K562 (cell line): ENCODE measurements at regions not wholly inside any gene's neighbourhood (a gene's known extent, or its start where the extent isn't known, plus 50 kb on each side); places are given as distances from the start of the nearest gene placed in this dataset.
"Not testable (repeated sequence)": the region's sequence is repeated elsewhere in the genome, so short reads cannot be mapped to it uniquely, and the experiment has no call there.

Experiments used
- ATAC-seq: fragments of 200-7000 bp; cut with Tn5 transposase; 3 replicates; pipeline ENCODE4 v1.9.1; 2020; ENCODE audit warnings: moderate library complexity
- BruUV-seq: library from RNA; stranded (reverse); fragments of 400-500 nt; replicated peaks from 2 replicates; lab custom pipeline; 2021; lab: Mats Ljungman, UMichigan
- CTCF ChIA-PET: fragments of 300-600 bp; formaldehyde crosslinking; extraction: SDS; loops from one replicate; lab custom pipeline; 2021; ENCODE audit warnings: low intra/inter-chr PET ratio; lab: Yijun Ruan, JAX
- POLR2A ChIA-PET: fragments of 300-600, 350-650 bp; sonication (Branson Sonifier 250); formaldehyde crosslinking; extraction: SDS; loops from one replicate; lab custom pipeline; 2021; ENCODE audit warnings: antibody characterized with exemption, inconsistent platforms; lab: Yijun Ruan, JAX
- DNase-seq, 4 experiments: peaks; one replicate each; pipeline versions ENCODE4 v3.0.0 to v3.0.0-alpha.2; 2011 to 2018; ENCODE audit warnings: low spot score in 3 of 4, mixed read lengths in 3 of 4; ENCODE audit errors: extremely low read depth in 1 of 4
- FAIRE-seq: peaks from 2 replicates; lab custom pipeline; 2011; peaks lifted over from hg19 to GRCh38; lab: Jason Lieb, UNC
- H2AFZ ChIP-seq: 2 replicates; pipeline ENCODE4 v1.6.0; 2011; ENCODE audit warnings: low read depth, low read length, control low read depth, inconsistent platforms
- H3K27ac ChIP-seq: fragments of 200-600 bp; 3 replicates; pipeline ENCODE4 v1.8.0; 2011; ENCODE audit warnings: low read depth, mild to moderate bottlenecking, control low read depth, inconsistent platforms, low read length, moderate library complexity, mixed read lengths; ENCODE audit errors: extremely low read depth
- H3K27me3 ChIP-seq, 2 experiments: fragments of 300-600 bp in 1 of 2; 2 replicates in 1 of 2; 3 replicates in 1 of 2; pipeline versions ENCODE4 v1.6.0 to v1.8.0; 2011; ENCODE audit warnings: inconsistent platforms in 2 of 2, low read length in 2 of 2, mild to moderate bottlenecking in 1 of 2, mixed read lengths in 1 of 2, moderate library complexity in 1 of 2; ENCODE audit not compliant: control insufficient read depth in 2 of 2, insufficient read depth in 2 of 2
- H3K36me3 ChIP-seq: fragments of 300-600 bp; 3 replicates; pipeline ENCODE4 v1.8.0; 2011; ENCODE audit warnings: mild to moderate bottlenecking, low read length, inconsistent platforms; ENCODE audit not compliant: control insufficient read depth, insufficient read depth
- H3K4me1 ChIP-seq, 2 experiments: fragments of 200-600 bp in 1 of 2; replicated peaks in 1 of 2; 2 replicates in 1 of 2; 3 replicates in 1 of 2; pipeline versions ENCODE4 v1.5.1 to v1.8.0; 2011; ENCODE audit warnings: inconsistent platforms in 2 of 2, low read length in 2 of 2, mild to moderate bottlenecking in 1 of 2, mixed read lengths in 1 of 2, moderate library complexity in 1 of 2; ENCODE audit not compliant: control insufficient read depth in 2 of 2, insufficient read depth in 2 of 2
- H3K4me2 ChIP-seq: 2 replicates; pipeline ENCODE4 v1.6.1; 2011; ENCODE audit warnings: low read length, control low read depth, inconsistent platforms, mixed read lengths; ENCODE audit not compliant: insufficient read depth
- H3K4me3 ChIP-seq: fragments of 200-600 bp; sonication (generic), shearing (Covaris generic); 2 replicates; pipeline ENCODE4 v1.5.1; 2016; ENCODE audit warnings: control low read depth, inconsistent platforms
- H3K79me2 ChIP-seq: fragments of 200-600 bp; 3 replicates; pipeline ENCODE4 v1.8.0; 2011; ENCODE audit warnings: low read length, inconsistent platforms; ENCODE audit not compliant: control insufficient read depth, insufficient read depth
- H3K9ac ChIP-seq, 2 experiments: 2 replicates each; pipeline versions ENCODE4 v1.6.0 to v1.6.1; 2011; ENCODE audit warnings: low read depth in 2 of 2, low read length in 2 of 2, control low read depth in 1 of 2, inconsistent platforms in 1 of 2, mild to moderate bottlenecking in 1 of 2, mixed read lengths in 1 of 2; ENCODE audit not compliant: insufficient read depth in 1 of 2
- H3K9me1 ChIP-seq: one replicate; pipeline ENCODE4 v1.6.0; 2011; ENCODE audit warnings: inconsistent platforms, mild to moderate bottlenecking, low read length, moderate library complexity; ENCODE audit not compliant: control insufficient read depth, insufficient read depth
- H3K9me3 ChIP-seq: replicated peaks from 2 replicates; pipeline ENCODE4 v1.5.1; 2011; ENCODE audit warnings: low read depth, low read length, inconsistent platforms; ENCODE audit not compliant: control insufficient read depth, insufficient read depth
- H4K20me1 ChIP-seq: replicated peaks from 2 replicates; pipeline ENCODE4 v1.6.1; 2011; ENCODE audit warnings: low read length, inconsistent platforms, mixed read lengths; ENCODE audit not compliant: control insufficient read depth, insufficient read depth
- BRD4 ChIP-seq: fragments of 200-600 bp; sonication (generic); IDR thresholded peaks from 2 replicates; pipeline ENCODE4 v1.6.1; 2017; ENCODE audit warnings: inconsistent platforms
- ESRRB ChIP-seq: fragments of 250-450 bp; sonication (Bioruptor Pico); IDR thresholded peaks from 2 replicates; pipeline ENCODE4 v1.5.0; 2020; ENCODE audit warnings: mild to moderate bottlenecking, moderate library complexity, borderline replicate concordance
- FOXM1 ChIP-seq, 2 experiments: fragments of 450-650 bp in 1 of 2; sonication (generic) in 1 of 2; formaldehyde crosslinking in 1 of 2; IDR thresholded peaks; 2 replicates each; pipeline versions ENCODE4 v1.6.1 to v1.9.0; 2017 to 2022; ENCODE audit warnings: low read depth in 2 of 2, mild to moderate bottlenecking in 2 of 2, missing genetic modification reagents in 1 of 2, moderate library complexity in 1 of 2
- HLTF ChIP-seq: fragments of 450-650 bp; IDR thresholded peaks from 2 replicates; pipeline ENCODE4 v1.6.1; 2016
- KLF16 ChIP-seq: IDR thresholded peaks from 2 replicates; pipeline ENCODE4 v1.6.1; 2016; ENCODE audit warnings: antibody characterized with exemption
- LCOR ChIP-seq: sonication (generic); formaldehyde crosslinking; IDR thresholded peaks from 2 replicates; pipeline ENCODE4 v1.8.0; 2022; ENCODE audit warnings: mild to moderate bottlenecking, missing genetic modification reagents
- NFXL1 ChIP-seq: fragments of 450-650 bp; formaldehyde crosslinking; IDR thresholded peaks from 2 replicates; pipeline ENCODE4 v1.4.0; 2021; ENCODE audit warnings: mild to moderate bottlenecking
- POLR2A ChIP-seq: fragments of 450-650 bp; conservative IDR thresholded peaks from 2 replicates; pipeline ENCODE4 v1.6.1; 2016
- POLR2AphosphoS5 ChIP-seq: IDR thresholded peaks from 2 replicates; pipeline ENCODE4 v1.6.1; 2011; ENCODE audit warnings: mild to moderate bottlenecking, low read depth, low read length, moderate library complexity; ENCODE audit not compliant: control insufficient read depth, insufficient read depth
- TCFL5 ChIP-seq: fragments of 250-450 bp; sonication (Bioruptor Pico); conservative IDR thresholded peaks from 2 replicates; pipeline ENCODE4 v1.6.1; 2021; ENCODE audit warnings: mild to moderate bottlenecking, moderate library complexity, matching md5 sums
- ZBTB1 ChIP-seq: sonication (generic); formaldehyde crosslinking; IDR thresholded peaks from 2 replicates; pipeline ENCODE4 v1.8.1; 2023; ENCODE audit warnings: missing genetic modification reagents, low read depth, mild to moderate bottlenecking, borderline replicate concordance
- WGBS: fragments of 100-300 bp; shearing (Covaris generic); methylation state at CpG from one replicate; pipeline ENCODE4 v1.1.6; 2016; ENCODE audit warnings: low coverage, mixed read lengths; ENCODE audit not compliant: insufficient coverage; ENCODE audit errors: missing lambda C conversion rate; 5-methylcytosine and 5-hydroxymethylcytosine counted together
- in situ Hi-C: fragments of 300-500 bp; cut with MboI; formaldehyde crosslinking; loops from 4 replicates; pipeline ENCODE4 v1.15.0; 2018; ENCODE audit warnings: inconsistent platforms, mixed read lengths
- intact Hi-C: fragments of 100-400 bp; cut with micrococcal nuclease; formaldehyde crosslinking; loops from 2 replicates; pipeline ENCODE4 v1.14.2; 2022
- TF ChIP-seq, protein P1 (sequence below): sonication (generic); IDR thresholded peaks from 2 replicates; pipeline ENCODE4 v1.6.1; 2016
- TF ChIP-seq, protein P2 (sequence below): fragments of 250-450 bp; sonication (Bioruptor Pico); IDR thresholded peaks from 2 replicates; pipeline ENCODE4 v1.5.0; 2022; ENCODE audit warnings: mild to moderate bottlenecking

DNA sequence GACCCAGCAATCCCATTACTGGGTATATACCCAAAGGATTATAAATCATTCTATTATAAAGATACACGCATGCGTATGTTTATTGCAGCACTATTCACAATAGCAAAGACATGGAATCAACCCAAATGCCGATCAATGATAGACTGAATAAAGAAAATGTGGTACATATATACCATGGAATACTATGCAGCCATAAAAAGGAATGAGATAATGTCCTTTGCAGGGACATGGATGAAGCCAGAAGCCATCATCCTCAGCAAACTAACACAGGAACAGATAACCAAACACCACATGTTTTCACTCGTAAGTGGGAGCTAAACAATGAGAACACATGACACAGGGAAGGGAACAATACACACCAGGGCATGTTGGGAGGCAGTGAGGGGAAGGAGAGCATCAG, 245.7 kb downstream of the DEPDC1B start:
- H3K36me3 ChIP-seq, H3K27ac ChIP-seq, FAIRE-seq, in situ Hi-C loops, CTCF ChIA-PET, H3K4me3 ChIP-seq, H4K20me1 ChIP-seq, H3K9ac ChIP-seq, H3K27me3 ChIP-seq, H3K4me2 ChIP-seq, H2AFZ ChIP-seq, ATAC-seq, H3K9me1 ChIP-seq, intact Hi-C loops, BruUV-seq, H3K79me2 ChIP-seq, DNase-seq, H3K4me1 ChIP-seq, H3K9me3 ChIP-seq, POLR2A ChIA-PET: not testable (repeated sequence)
- 0% methylated on average over 4 of the region's 4 CpGs for WGBS

DNA sequence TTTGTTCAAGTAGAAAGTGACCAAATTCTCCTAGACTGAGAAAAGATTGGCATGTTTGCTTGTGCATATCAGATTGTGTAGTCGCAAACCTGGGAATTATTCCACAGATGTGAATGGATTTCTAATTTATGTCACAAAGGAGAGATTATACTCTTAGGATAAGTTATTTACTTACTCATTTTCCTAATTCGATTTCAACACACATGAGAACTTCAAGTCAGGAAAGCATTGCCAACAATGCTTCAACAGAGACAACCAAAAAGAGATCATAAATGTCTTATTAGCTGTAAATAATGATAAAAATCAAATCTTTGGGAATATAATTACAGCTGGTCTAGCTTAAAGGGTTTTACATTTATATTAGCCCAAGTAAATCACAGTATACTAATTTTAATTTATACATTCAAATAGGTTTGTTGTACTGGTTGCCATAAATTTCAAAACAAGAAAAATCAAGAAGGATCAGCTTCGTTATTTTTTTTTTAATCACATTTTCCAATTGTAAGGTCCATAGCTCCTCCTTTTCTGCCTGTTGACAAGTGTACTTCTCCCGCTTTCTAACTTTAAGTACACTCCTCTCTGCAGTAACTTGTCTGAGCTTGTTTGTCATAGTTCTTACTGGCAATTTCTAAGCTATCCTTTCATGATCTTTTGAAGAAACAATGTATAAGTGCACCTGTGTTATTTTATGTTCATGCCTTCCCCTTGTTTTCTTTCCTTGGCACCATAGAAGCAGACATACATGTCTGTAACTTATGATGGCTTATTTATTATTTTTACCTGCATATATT, 246.6 kb downstream of the DEPDC1B start:
- Histone ChIP-seq H4K20me1 (no peaks in the 10 kb centered on the region), H3K36me3 (no peaks in the 10 kb centered on the region), H3K4me2 (no peak overlapping the region), H3K4me1 (no peaks in the 10 kb centered on the region), H3K9me3 (no peaks in the 10 kb centered on the region), H3K27ac (no peak overlapping the region), H3K4me3 (no peak overlapping the region), H3K9me1 (no peaks in the 10 kb centered on the region), H2AFZ (no peak overlapping the region), H3K27me3 (no peaks in the 10 kb centered on the region), H3K9ac (no peak overlapping the region), H3K79me2 (no peaks in the 10 kb centered on the region)
- ATAC-seq (no peak), DNase-seq (no peak), FAIRE-seq (no peak)
- ChIA-PET CTCF (no interaction called here), POLR2A (no interaction called here)
- intact Hi-C loops = no loop called here
- in situ Hi-C loops = no loop called here
- BruUV-seq = no TSS peak
- WGBS = 0% methylated on average over 4 of the region's 4 CpGs
- no peak for TF ChIP-seq BRD4
- TF ChIP-seq, protein P1, sequence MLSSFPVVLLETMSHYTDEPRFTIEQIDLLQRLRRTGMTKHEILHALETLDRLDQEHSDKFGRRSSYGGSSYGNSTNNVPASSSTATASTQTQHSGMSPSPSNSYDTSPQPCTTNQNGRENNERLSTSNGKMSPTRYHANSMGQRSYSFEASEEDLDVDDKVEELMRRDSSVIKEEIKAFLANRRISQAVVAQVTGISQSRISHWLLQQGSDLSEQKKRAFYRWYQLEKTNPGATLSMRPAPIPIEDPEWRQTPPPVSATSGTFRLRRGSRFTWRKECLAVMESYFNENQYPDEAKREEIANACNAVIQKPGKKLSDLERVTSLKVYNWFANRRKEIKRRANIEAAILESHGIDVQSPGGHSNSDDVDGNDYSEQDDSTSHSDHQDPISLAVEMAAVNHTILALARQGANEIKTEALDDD = no peak
- TF ChIP-seq NFXL1 (CRISPR knock-in tag) = no peak
- TF ChIP-seq FOXM1 (IDR thresholded peaks at IDR 0.05; ENCODE audit: low read depth) = no peak
- TF ChIP-seq FOXM1 (CRISPR knock-in tag; IDR thresholded peaks at IDR 0.05; ENCODE audit: low read depth) = no peak
- no peak for TF ChIP-seq POLR2AphosphoS5
- no peak for TF ChIP-seq POLR2A
- TF ChIP-seq, protein P2, sequence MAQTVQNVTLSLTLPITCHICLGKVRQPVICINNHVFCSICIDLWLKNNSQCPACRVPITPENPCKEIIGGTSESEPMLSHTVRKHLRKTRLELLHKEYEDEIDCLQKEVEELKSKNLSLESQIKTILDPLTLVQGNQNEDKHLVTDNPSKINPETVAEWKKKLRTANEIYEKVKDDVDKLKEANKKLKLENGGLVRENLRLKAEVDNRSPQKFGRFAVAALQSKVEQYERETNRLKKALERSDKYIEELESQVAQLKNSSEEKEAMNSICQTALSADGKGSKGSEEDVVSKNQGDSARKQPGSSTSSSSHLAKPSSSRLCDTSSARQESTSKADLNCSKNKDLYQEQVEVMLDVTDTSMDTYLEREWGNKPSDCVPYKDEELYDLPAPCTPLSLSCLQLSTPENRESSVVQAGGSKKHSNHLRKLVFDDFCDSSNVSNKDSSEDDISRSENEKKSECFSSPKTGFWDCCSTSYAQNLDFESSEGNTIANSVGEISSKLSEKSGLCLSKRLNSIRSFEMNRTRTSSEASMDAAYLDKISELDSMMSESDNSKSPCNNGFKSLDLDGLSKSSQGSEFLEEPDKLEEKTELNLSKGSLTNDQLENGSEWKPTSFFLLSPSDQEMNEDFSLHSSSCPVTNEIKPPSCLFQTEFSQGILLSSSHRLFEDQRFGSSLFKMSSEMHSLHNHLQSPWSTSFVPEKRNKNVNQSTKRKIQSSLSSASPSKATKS = no peak
- no peak for TF ChIP-seq ZBTB1
- TF ChIP-seq KLF16 = no peak
- TF ChIP-seq LCOR (CRISPR knock-in tag) = no peak
- TF ChIP-seq ESRRB (CRISPR knock-in tag) = no peak
- TF ChIP-seq TCFL5 (CRISPR knock-in tag) = no peak
- no peak for TF ChIP-seq HLTF
